Keratinocyte (primary cell): ENCODE measurements at regions not wholly inside any gene's neighbourhood (a gene's known extent, or its start where the extent isn't known, plus 50 kb on each side); places are given as distances from the start of the nearest gene placed in this dataset.

Experiments used
- DNase-seq: peaks from one replicate; pipeline ENCODE4 v3.0.0-alpha.2; 2011; ENCODE audit warnings: low read depth, missing footprints, low spot score
- FAIRE-seq: peaks from 2 replicates; lab custom pipeline; 2011; peaks lifted over from hg19 to GRCh38; lab: Jason Lieb, UNC
- H2AFZ ChIP-seq: 2 replicates; pipeline ENCODE4 v1.6.0; 2012; ENCODE audit warnings: low read length, control low read depth, inconsistent platforms; ENCODE audit not compliant: control insufficient read depth
- H3K27ac ChIP-seq: 2 replicates; pipeline ENCODE4 v1.5.1; 2011; ENCODE audit warnings: low read length; ENCODE audit not compliant: control insufficient read depth, insufficient read depth
- H3K27me3 ChIP-seq: 3 replicates; pipeline ENCODE4 v1.6.0; 2011; ENCODE audit warnings: low read length; ENCODE audit not compliant: control insufficient read depth, insufficient read depth; ENCODE audit errors: extremely low read depth
- H3K36me3 ChIP-seq, 2 experiments: 2 replicates in 1 of 2; 3 replicates in 1 of 2; pipeline ENCODE4 v1.5.1; 2011; ENCODE audit warnings: low read length in 2 of 2, mild to moderate bottlenecking in 1 of 2; ENCODE audit not compliant: control insufficient read depth in 2 of 2, insufficient read depth in 2 of 2; ENCODE audit errors: extremely low read depth in 1 of 2
- H3K4me1 ChIP-seq: 3 replicates; pipeline ENCODE4 v1.5.1; 2011; ENCODE audit warnings: low read length; ENCODE audit not compliant: control insufficient read depth, insufficient read depth; ENCODE audit errors: extremely low read depth
- H3K4me2 ChIP-seq: 3 replicates; pipeline ENCODE4 v1.6.0; 2011; ENCODE audit warnings: low read depth, low read length; ENCODE audit not compliant: control insufficient read depth, insufficient read depth; ENCODE audit errors: extremely low read depth
- H3K4me3 ChIP-seq, 3 experiments: fragments of 200-600 bp in 1 of 3; sonication (generic) in 1 of 3; 2 replicates in 2 of 3; 3 replicates in 1 of 3; pipeline ENCODE4 v1.5.1; 2011 to 2016; ENCODE audit warnings: low read length in 3 of 3, mild to moderate bottlenecking in 3 of 3, control low read depth in 2 of 3, inconsistent platforms in 1 of 3, low read depth in 1 of 3, mixed read lengths in 1 of 3, mixed run types in 1 of 3, moderate library complexity in 1 of 3; ENCODE audit not compliant: control insufficient read depth in 2 of 3, insufficient read depth in 2 of 3; ENCODE audit errors: extremely low read depth in 1 of 3
- H3K79me2 ChIP-seq: 2 replicates; pipeline ENCODE4 v1.6.0; 2012; ENCODE audit warnings: low read length; ENCODE audit not compliant: control insufficient read depth, insufficient read depth
- H3K9ac ChIP-seq: 3 replicates; pipeline ENCODE4 v1.6.0; 2011; ENCODE audit warnings: low read length; ENCODE audit not compliant: control insufficient read depth, insufficient read depth; ENCODE audit errors: extremely low read depth
- H3K9me1 ChIP-seq: 3 replicates; pipeline ENCODE4 v1.6.0; 2011; ENCODE audit warnings: low read length; ENCODE audit not compliant: control insufficient read depth, insufficient read depth; ENCODE audit errors: extremely low read depth
- H3K9me3 ChIP-seq: 2 replicates; pipeline ENCODE4 v1.5.1; 2012; ENCODE audit warnings: low read depth, low read length; ENCODE audit not compliant: control insufficient read depth
- H4K20me1 ChIP-seq: 3 replicates; pipeline ENCODE4 v1.6.0; 2011; ENCODE audit warnings: low read length; ENCODE audit not compliant: control insufficient read depth, insufficient read depth; ENCODE audit errors: extremely low read depth
- EZH2 ChIP-seq: IDR thresholded peaks from one replicate; pipeline ENCODE4 v1.6.1; 2012; ENCODE audit warnings: inconsistent platforms, mild to moderate bottlenecking, low read length, moderate library complexity
- dilution Hi-C: fragments of 300-500 bp; cut with MboI; formaldehyde crosslinking; loops from one replicate; pipeline ENCODE4 v1.7.0; 2020; ENCODE audit warnings: low sequenced_read_pairs; ENCODE audit not compliant: extremely low pct_ligation_motif_present
- TF ChIP-seq, protein P1 (sequence below), 3 experiments: IDR thresholded peaks in 1 of 3; conservative IDR thresholded peaks in 1 of 3; optimal IDR thresholded peaks in 1 of 3; 2 replicates in 2 of 3; 3 replicates in 1 of 3; pipeline versions ENCODE3 to v1.5.1; 2011; ENCODE audit warnings: low read length in 3 of 3, mild to moderate bottlenecking in 3 of 3, moderate library complexity in 2 of 3, control low read depth in 1 of 3, inconsistent platforms in 1 of 3; ENCODE audit not compliant: insufficient read depth in 2 of 3; ENCODE audit errors: extremely low read depth in 1 of 3

DNA sequence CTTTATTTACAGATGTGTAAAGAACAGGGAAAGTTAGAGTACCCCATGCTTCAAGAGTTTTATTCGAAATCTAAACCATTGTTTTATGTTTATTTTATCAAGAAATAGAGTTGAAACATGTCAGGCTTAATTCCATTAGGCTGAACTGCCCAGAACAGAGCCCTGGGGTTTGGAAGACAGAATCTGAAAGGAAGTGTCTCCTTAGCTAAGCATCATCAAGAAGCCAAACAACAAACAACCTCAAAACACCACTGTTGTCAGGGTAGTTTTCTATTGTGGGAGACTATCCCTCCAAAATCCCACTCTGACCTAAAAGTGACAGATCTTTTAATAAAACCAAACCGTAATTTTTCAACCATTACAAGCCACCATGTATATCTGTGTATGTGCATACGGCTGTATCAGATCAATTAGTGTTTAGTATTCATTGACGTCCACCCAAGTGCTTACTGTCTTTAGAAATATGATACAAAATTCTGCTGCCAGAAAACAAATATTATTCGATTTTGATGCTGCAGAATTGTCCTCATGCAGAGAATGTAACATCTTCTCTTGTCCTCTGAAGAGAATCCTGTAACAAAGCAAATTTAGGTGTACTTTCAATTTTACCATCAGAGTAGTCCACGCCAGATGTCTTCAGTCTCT, 271.9 kb upstream of the TMEM161B start:
- H3K27me3 ChIP-seq: no peaks in the 10 kb centered on the region
- FAIRE-seq: no peak

DNA sequence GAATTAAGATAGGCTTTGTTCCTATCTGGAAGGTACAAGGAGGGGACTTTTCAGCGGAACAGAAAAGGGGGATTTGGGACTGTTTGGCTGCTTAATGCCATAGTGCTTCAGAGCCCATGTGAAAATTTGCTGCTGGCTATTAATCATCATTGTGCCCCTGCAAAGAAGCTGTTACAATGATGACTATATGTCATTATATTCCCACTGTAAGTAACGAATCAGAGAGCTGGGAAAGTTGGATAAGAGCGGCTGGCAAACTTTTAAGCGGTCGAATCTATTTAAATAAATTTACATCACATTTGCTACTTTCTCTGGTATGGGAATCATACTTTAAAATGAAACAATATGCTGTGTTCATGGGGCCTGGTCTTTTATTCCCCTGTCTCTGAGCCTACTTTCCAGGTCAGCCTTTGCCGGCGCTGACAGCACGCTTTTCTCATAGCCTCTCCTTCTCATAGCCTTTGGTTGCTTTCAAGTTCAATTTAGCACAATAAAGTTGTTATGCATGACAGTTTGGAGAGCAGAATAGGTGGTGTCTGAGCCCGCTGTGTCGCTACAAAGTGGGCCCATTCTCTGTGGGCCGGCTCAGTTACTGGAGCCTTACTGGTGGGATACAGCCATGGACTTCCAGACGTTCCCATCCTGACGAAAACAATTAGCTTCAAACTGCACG, 271.2 kb upstream of the TMEM161B start:
- H3K4me1 ChIP-seq: no peaks in the 10 kb centered on the region
- H2AFZ ChIP-seq: no peak overlapping the region
- H3K9me1 ChIP-seq: no peaks in the 10 kb centered on the region
- no peak overlapping the region for H3K4me2 ChIP-seq
- no peak overlapping the region for H3K27ac ChIP-seq
- no peak for FAIRE-seq
- no peaks in the 10 kb centered on the region for H3K27me3 ChIP-seq
- no peak overlapping the region for H3K9ac ChIP-seq
- dilution Hi-C loops: no loop called here
- H3K79me2 ChIP-seq: no peaks in the 10 kb centered on the region
- no peak for DNase-seq
- TF ChIP-seq EZH2: no peak
- TF ChIP-seq, protein P1, sequence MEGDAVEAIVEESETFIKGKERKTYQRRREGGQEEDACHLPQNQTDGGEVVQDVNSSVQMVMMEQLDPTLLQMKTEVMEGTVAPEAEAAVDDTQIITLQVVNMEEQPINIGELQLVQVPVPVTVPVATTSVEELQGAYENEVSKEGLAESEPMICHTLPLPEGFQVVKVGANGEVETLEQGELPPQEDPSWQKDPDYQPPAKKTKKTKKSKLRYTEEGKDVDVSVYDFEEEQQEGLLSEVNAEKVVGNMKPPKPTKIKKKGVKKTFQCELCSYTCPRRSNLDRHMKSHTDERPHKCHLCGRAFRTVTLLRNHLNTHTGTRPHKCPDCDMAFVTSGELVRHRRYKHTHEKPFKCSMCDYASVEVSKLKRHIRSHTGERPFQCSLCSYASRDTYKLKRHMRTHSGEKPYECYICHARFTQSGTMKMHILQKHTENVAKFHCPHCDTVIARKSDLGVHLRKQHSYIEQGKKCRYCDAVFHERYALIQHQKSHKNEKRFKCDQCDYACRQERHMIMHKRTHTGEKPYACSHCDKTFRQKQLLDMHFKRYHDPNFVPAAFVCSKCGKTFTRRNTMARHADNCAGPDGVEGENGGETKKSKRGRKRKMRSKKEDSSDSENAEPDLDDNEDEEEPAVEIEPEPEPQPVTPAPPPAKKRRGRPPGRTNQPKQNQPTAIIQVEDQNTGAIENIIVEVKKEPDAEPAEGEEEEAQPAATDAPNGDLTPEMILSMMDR (optimal IDR thresholded peaks at IDR 0.05 in 1 of 3, IDR thresholded peaks at IDR 0.05 in 1 of 3, conservative IDR thresholded peaks at IDR 0.05 in 1 of 3; ENCODE audit: extremely low read depth in 1 of 3, insufficient read depth in 2 of 3, low read length in 3 of 3): no peak
- no peaks in the 10 kb centered on the region for H3K9me3 ChIP-seq
- H4K20me1 ChIP-seq: no peaks in the 10 kb centered on the region
- H3K4me3 ChIP-seq: no peak overlapping the region
- no peaks in the 10 kb centered on the region for H3K36me3 ChIP-seq

More for the DNA sequence above, 271.9 kb upstream of the TMEM161B start:
- no peaks in the 10 kb centered on the region for H3K79me2 ChIP-seq
- no peaks in the 10 kb centered on the region for H3K9me1 ChIP-seq
- H3K4me2 ChIP-seq: no peak overlapping the region
- H3K36me3 ChIP-seq: no peaks in the 10 kb centered on the region
- TF ChIP-seq, protein P1 (optimal IDR thresholded peaks at IDR 0.05 in 1 of 3, IDR thresholded peaks at IDR 0.05 in 1 of 3, conservative IDR thresholded peaks at IDR 0.05 in 1 of 3; ENCODE audit: extremely low read depth in 1 of 3, insufficient read depth in 2 of 3, low read length in 3 of 3): no peak
- TF ChIP-seq EZH2: no peak
- H3K4me1 ChIP-seq: no peaks in the 10 kb centered on the region
- H3K9me3 ChIP-seq: no peaks in the 10 kb centered on the region
- DNase-seq: no peak
- no peak overlapping the region for H3K9ac ChIP-seq
- no peak overlapping the region for H3K4me3 ChIP-seq
- dilution Hi-C loops: no loop called here
- H4K20me1 ChIP-seq: no peaks in the 10 kb centered on the region
- H2AFZ ChIP-seq: no peak overlapping the region
- H3K27ac ChIP-seq: no peak overlapping the region
